GM18499 (cell line): ENCODE measurements at regions not wholly inside any gene's neighbourhood (a gene's known extent, or its start where the extent isn't known, plus 50 kb on each side); places are given as distances from the start of the nearest gene placed in this dataset.
"Not testable (repeated sequence)": the region's sequence is repeated elsewhere in the genome, so short reads cannot be mapped to it uniquely, and the experiment has no call there.

ENCODE experiments used
- ATAC-seq: cut with Tn5 transposase; IDR thresholded peaks from one replicate; pipeline ENCODE4 v1.9.1; 2021; ENCODE audit warnings: moderate number of reproducible peaks; ENCODE audit not compliant: insufficient read depth, unreplicated experiment

- ATAC-seq = no peak
These were observed 286.6 kb downstream of the C12orf75 start for GRCh38 chr12:105616971-105617540.

GRCh38 chr12:105622220-105622619 lies 291.7 kb downstream of the C12orf75 start:
- no peak for ATAC-seq

GRCh38 chr12:105622846-105623736 lies 292.6 kb downstream of the C12orf75 start:
- no peak for ATAC-seq

GRCh38 chr12:105626653-105627052 lies 296.2 kb downstream of the C12orf75 start:
- no peak for ATAC-seq

GRCh38 chr12:105637470-105637869 lies 307.0 kb downstream of the C12orf75 start:
- no peak for ATAC-seq

- no peak for ATAC-seq
These were observed 310.3 kb downstream of the C12orf75 start for GRCh38 chr12:105640761-105641160.

- no peak for ATAC-seq
These were observed 311.3 kb downstream of the C12orf75 start for GRCh38 chr12:105641749-105642148.

GRCh38 chr12:105644770-105645169 lies 314.3 kb downstream of the C12orf75 start:
- ATAC-seq = no peak

- no peak for ATAC-seq
These were observed 324.1 kb downstream of the C12orf75 start for GRCh38 chr12:105654606-105655005.

GRCh38 chr12:105658389-105658788 lies 327.9 kb downstream of the C12orf75 start:
- no peak for ATAC-seq

- ATAC-seq = no peak
These were observed 329.0 kb downstream of the C12orf75 start for GRCh38 chr12:105659355-105660075.

GRCh38 chr12:105664765-105665164 lies 334.3 kb downstream of the C12orf75 start:
- not testable (repeated sequence) for ATAC-seq

GRCh38 chr12:105665366-105665765 lies 334.9 kb downstream of the C12orf75 start:
- no peak for ATAC-seq

- ATAC-seq = no peak
These were observed 337.7 kb downstream of the C12orf75 start for GRCh38 chr12:105667973-105668743.

- no peak for ATAC-seq
These were observed 340.2 kb downstream of the C12orf75 start for GRCh38 chr12:105670672-105671071.

- no peak for ATAC-seq
These were observed 341.2 kb downstream of the C12orf75 start for GRCh38 chr12:105671720-105672119.

- no peak for ATAC-seq
These were observed 341.9 kb downstream of the C12orf75 start for GRCh38 chr12:105672121-105672975.

- no peak for ATAC-seq
These were observed 344.6 kb downstream of the C12orf75 start for GRCh38 chr12:105674871-105675699.

GRCh38 chr12:105676694-105677093 lies 346.2 kb downstream of the C12orf75 start:
- no peak for ATAC-seq
